Keratinocyte (primary cell): ENCODE measurements at regions not wholly inside any gene's neighbourhood (a gene's known extent, or its start where the extent isn't known, plus 50 kb on each side); places are given as distances from the start of the nearest gene placed in this dataset.

Experiments used
- DNase-seq: peaks from one replicate; pipeline ENCODE4 v3.0.0-alpha.2; 2011; ENCODE audit warnings: low read depth, missing footprints, low spot score
- FAIRE-seq: peaks from 2 replicates; lab custom pipeline; 2011; peaks lifted over from hg19 to GRCh38; lab: Jason Lieb, UNC
- H2AFZ ChIP-seq: 2 replicates; pipeline ENCODE4 v1.6.0; 2012; ENCODE audit warnings: low read length, control low read depth, inconsistent platforms; ENCODE audit not compliant: control insufficient read depth
- H3K27ac ChIP-seq: 2 replicates; pipeline ENCODE4 v1.5.1; 2011; ENCODE audit warnings: low read length; ENCODE audit not compliant: control insufficient read depth, insufficient read depth
- H3K27me3 ChIP-seq: 3 replicates; pipeline ENCODE4 v1.6.0; 2011; ENCODE audit warnings: low read length; ENCODE audit not compliant: control insufficient read depth, insufficient read depth; ENCODE audit errors: extremely low read depth
- H3K36me3 ChIP-seq, 2 experiments: 2 replicates in 1 of 2; 3 replicates in 1 of 2; pipeline ENCODE4 v1.5.1; 2011; ENCODE audit warnings: low read length in 2 of 2, mild to moderate bottlenecking in 1 of 2; ENCODE audit not compliant: control insufficient read depth in 2 of 2, insufficient read depth in 2 of 2; ENCODE audit errors: extremely low read depth in 1 of 2
- H3K4me1 ChIP-seq: 3 replicates; pipeline ENCODE4 v1.5.1; 2011; ENCODE audit warnings: low read length; ENCODE audit not compliant: control insufficient read depth, insufficient read depth; ENCODE audit errors: extremely low read depth
- H3K4me2 ChIP-seq: 3 replicates; pipeline ENCODE4 v1.6.0; 2011; ENCODE audit warnings: low read depth, low read length; ENCODE audit not compliant: control insufficient read depth, insufficient read depth; ENCODE audit errors: extremely low read depth
- H3K4me3 ChIP-seq, 3 experiments: fragments of 200-600 bp in 1 of 3; sonication (generic) in 1 of 3; 2 replicates in 2 of 3; 3 replicates in 1 of 3; pipeline ENCODE4 v1.5.1; 2011 to 2016; ENCODE audit warnings: low read length in 3 of 3, mild to moderate bottlenecking in 3 of 3, control low read depth in 2 of 3, inconsistent platforms in 1 of 3, low read depth in 1 of 3, mixed read lengths in 1 of 3, mixed run types in 1 of 3, moderate library complexity in 1 of 3; ENCODE audit not compliant: control insufficient read depth in 2 of 3, insufficient read depth in 2 of 3; ENCODE audit errors: extremely low read depth in 1 of 3
- H3K79me2 ChIP-seq: 2 replicates; pipeline ENCODE4 v1.6.0; 2012; ENCODE audit warnings: low read length; ENCODE audit not compliant: control insufficient read depth, insufficient read depth
- H3K9ac ChIP-seq: 3 replicates; pipeline ENCODE4 v1.6.0; 2011; ENCODE audit warnings: low read length; ENCODE audit not compliant: control insufficient read depth, insufficient read depth; ENCODE audit errors: extremely low read depth
- H3K9me1 ChIP-seq: 3 replicates; pipeline ENCODE4 v1.6.0; 2011; ENCODE audit warnings: low read length; ENCODE audit not compliant: control insufficient read depth, insufficient read depth; ENCODE audit errors: extremely low read depth
- H3K9me3 ChIP-seq: 2 replicates; pipeline ENCODE4 v1.5.1; 2012; ENCODE audit warnings: low read depth, low read length; ENCODE audit not compliant: control insufficient read depth
- H4K20me1 ChIP-seq: 3 replicates; pipeline ENCODE4 v1.6.0; 2011; ENCODE audit warnings: low read length; ENCODE audit not compliant: control insufficient read depth, insufficient read depth; ENCODE audit errors: extremely low read depth
- CTCF ChIP-seq, 3 experiments: IDR thresholded peaks in 1 of 3; conservative IDR thresholded peaks in 1 of 3; optimal IDR thresholded peaks in 1 of 3; 2 replicates in 2 of 3; 3 replicates in 1 of 3; pipeline versions ENCODE3 to v1.5.1; 2011; ENCODE audit warnings: low read length in 3 of 3, mild to moderate bottlenecking in 3 of 3, moderate library complexity in 2 of 3, control low read depth in 1 of 3, inconsistent platforms in 1 of 3; ENCODE audit not compliant: insufficient read depth in 2 of 3; ENCODE audit errors: extremely low read depth in 1 of 3
- EZH2 ChIP-seq: IDR thresholded peaks from one replicate; pipeline ENCODE4 v1.6.1; 2012; ENCODE audit warnings: inconsistent platforms, mild to moderate bottlenecking, low read length, moderate library complexity
- dilution Hi-C: fragments of 300-500 bp; cut with MboI; formaldehyde crosslinking; loops from one replicate; pipeline ENCODE4 v1.7.0; 2020; ENCODE audit warnings: low sequenced_read_pairs; ENCODE audit not compliant: extremely low pct_ligation_motif_present

- H4K20me1 ChIP-seq, result no peaks in the 10 kb centered on the region
Observed at GRCh38 chr12:77537663-77538062, 293.0 kb upstream of the NAV3 start.

GRCh38 chr12:77535734-77536133 lies 295.0 kb upstream of the NAV3 start:
- Histone ChIP-seq H3K27ac (no peak overlapping the region), H3K4me1 (no peaks in the 10 kb centered on the region), H3K4me2 (no peak overlapping the region), H2AFZ (no peak overlapping the region), H3K4me3 (no peak overlapping the region), H3K9me3 (no peaks in the 10 kb centered on the region), H3K36me3 (no peaks in the 10 kb centered on the region), H4K20me1 (no peaks in the 10 kb centered on the region), H3K79me2 (no peaks in the 10 kb centered on the region), H3K27me3 (no peaks in the 10 kb centered on the region), H3K9ac (no peak overlapping the region), H3K9me1 (no peaks in the 10 kb centered on the region)
- DNase-seq (no peak), FAIRE-seq (no peak)
- dilution Hi-C loops, result no loop called here
- no peak for TF ChIP-seq EZH2
- no peak for TF ChIP-seq CTCF (optimal IDR thresholded peaks at IDR 0.05 in 1 of 3, IDR thresholded peaks at IDR 0.05 in 1 of 3, conservative IDR thresholded peaks at IDR 0.05 in 1 of 3; ENCODE audit: extremely low read depth in 1 of 3, insufficient read depth in 2 of 3, low read length in 3 of 3)

More at GRCh38 chr12:77537663-77538062, 293.0 kb upstream of the NAV3 start:
- no peaks in the 10 kb centered on the region for H3K79me2 ChIP-seq
- FAIRE-seq, result no peak
- H3K4me3 ChIP-seq, result no peak overlapping the region
- DNase-seq, result no peak
- H3K4me2 ChIP-seq, result no peak overlapping the region
- H3K27me3 ChIP-seq, result no peaks in the 10 kb centered on the region
- H3K4me1 ChIP-seq, result no peaks in the 10 kb centered on the region
- no peak overlapping the region for H3K9ac ChIP-seq
- no peaks in the 10 kb centered on the region for H3K36me3 ChIP-seq
- no peaks in the 10 kb centered on the region for H3K9me3 ChIP-seq
- no peaks in the 10 kb centered on the region for H3K9me1 ChIP-seq
- no peak for TF ChIP-seq CTCF (optimal IDR thresholded peaks at IDR 0.05 in 1 of 3, IDR thresholded peaks at IDR 0.05 in 1 of 3, conservative IDR thresholded peaks at IDR 0.05 in 1 of 3; ENCODE audit: extremely low read depth in 1 of 3, insufficient read depth in 2 of 3, low read length in 3 of 3)
- no peak for TF ChIP-seq EZH2
- no peak overlapping the region for H2AFZ ChIP-seq
- dilution Hi-C loops, result no loop called here
- no peak overlapping the region for H3K27ac ChIP-seq
